NCI-H1092 (cell line): ENCODE measurements at regions not wholly inside any gene's neighbourhood (a gene's known extent, or its start where the extent isn't known, plus 50 kb on each side); places are given as distances from the start of the nearest gene placed in this dataset.

ENCODE experiments used
- DNase-seq: peaks from one replicate; lab custom pipeline; 2025; lab: John Stamatoyannopoulos, UW

GRCh38 chr10:28928484-28928883, 251.2 kb downstream of the BAMBI start:
- no peak for DNase-seq

- DNase-seq, result no peak
Measured at GRCh38 chr10:28929942-28930341, 252.6 kb downstream of the BAMBI start.

GRCh38 chr10:28930514-28931495, 253.5 kb downstream of the BAMBI start:
- DNase-seq, result no peak

GRCh38 chr10:28935061-28935460, 257.7 kb downstream of the BAMBI start:
- DNase-seq, result no peak

- no peak for DNase-seq
Measured at GRCh38 chr10:28937959-28938358, 260.6 kb downstream of the BAMBI start.

- DNase-seq, result no peak
Measured at GRCh38 chr10:28938745-28939144, 261.4 kb downstream of the BAMBI start.

- peak; percentile 97 for DNase-seq
Measured at GRCh38 chr10:28939281-28940157, 262.2 kb downstream of the BAMBI start.

GRCh38 chr10:28940158-28940888, 263.0 kb downstream of the BAMBI start:
- DNase-seq, result peak; percentile 53

- no peak for DNase-seq
Measured at GRCh38 chr10:28942012-28942411, 264.7 kb downstream of the BAMBI start.

GRCh38 chr10:28945959-28946358, 268.6 kb downstream of the BAMBI start:
- DNase-seq, result no peak

- DNase-seq, result no peak
Measured at GRCh38 chr10:28946479-28946878, 269.2 kb downstream of the BAMBI start.

GRCh38 chr10:28947171-28947570, 269.9 kb downstream of the BAMBI start:
- no peak for DNase-seq

- DNase-seq, result no peak
Measured at GRCh38 chr10:28948046-28948445, 270.7 kb downstream of the BAMBI start.

- DNase-seq, result no peak
Measured at GRCh38 chr10:28949005-28950004, 272.0 kb downstream of the BAMBI start.

- no peak for DNase-seq
Measured at GRCh38 chr10:28951484-28951883, 274.2 kb downstream of the BAMBI start.

GRCh38 chr10:28952523-28952922, 275.2 kb downstream of the BAMBI start:
- DNase-seq, result no peak

- DNase-seq, result no peak
Measured at GRCh38 chr10:28954211-28954610, 276.9 kb downstream of the BAMBI start.

- DNase-seq, result no peak
Measured at GRCh38 chr10:28958468-28958867, 281.1 kb downstream of the BAMBI start.

- no peak for DNase-seq
Measured at GRCh38 chr10:28959850-28960501, 282.7 kb downstream of the BAMBI start.

GRCh38 chr10:28962768-28963167, 285.4 kb downstream of the BAMBI start:
- no peak for DNase-seq
